SHP77 (cell line): ENCODE measurements at regions not wholly inside any gene's neighbourhood (a gene's known extent, or its start where the extent isn't known, plus 50 kb on each side); places are given as distances from the start of the nearest gene placed in this dataset.

Experiments
- DNase-seq, 2 experiments: peaks; one replicate each; lab custom pipeline; 2025; lab: John Stamatoyannopoulos, UW

DNA sequence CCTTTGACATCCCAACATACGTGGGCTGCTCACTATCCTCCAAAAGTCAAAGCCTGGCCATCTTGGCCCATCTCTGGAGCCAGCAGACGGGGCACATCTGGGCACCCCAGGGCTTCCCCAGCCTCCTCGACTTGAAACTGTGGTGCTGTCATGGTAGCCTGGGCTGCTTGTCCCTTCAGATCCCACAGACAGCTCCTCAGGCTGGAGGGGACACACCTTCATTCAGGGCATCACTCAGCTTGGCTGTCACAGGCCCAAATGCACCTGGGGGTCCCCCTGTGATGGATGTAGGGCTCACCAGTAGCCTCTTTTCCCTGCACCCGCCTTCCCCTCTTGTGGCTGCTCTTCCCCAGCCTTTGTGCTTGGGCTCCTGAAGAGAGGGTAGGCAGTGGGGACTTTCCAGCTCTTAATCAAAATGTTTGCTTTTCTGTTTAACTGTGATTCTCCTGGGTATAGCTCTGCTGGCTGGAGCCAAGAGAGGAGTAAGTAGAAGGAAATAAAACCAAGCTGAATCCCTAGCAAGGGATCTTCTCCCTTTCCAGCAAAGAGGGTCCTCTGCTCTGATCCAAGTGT, 92.3 kb downstream of the GYPC start:
- no peak for DNase-seq

DNA sequence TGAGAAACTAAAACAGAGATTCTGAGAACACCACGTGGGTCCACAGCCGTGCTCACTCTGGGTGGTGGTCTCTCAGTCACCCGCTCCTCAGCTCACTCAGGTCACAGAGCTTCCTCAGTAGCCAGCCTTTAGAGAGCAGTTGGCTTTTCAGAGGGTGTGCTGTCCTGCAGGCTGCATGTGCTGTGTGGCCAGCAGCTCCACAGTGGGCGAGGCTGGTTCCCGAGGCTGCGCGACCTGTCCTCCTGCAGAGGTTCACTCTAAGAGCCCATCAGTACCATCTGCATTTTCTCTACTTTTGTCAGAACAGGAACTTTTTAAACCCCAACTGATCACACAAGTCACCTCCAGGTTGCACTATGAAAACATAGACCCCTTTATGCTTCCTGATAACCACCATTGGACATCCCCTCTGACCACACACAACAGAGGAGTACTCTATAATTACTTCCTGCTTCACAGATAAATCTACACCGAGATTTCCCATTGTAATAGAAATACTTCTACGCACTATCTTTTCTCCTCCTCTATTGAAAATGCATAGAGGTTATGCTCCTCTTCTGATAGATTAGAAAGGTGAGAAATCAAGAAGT, 93.1 kb downstream of the GYPC start:
- DNase-seq = no peak

DNA sequence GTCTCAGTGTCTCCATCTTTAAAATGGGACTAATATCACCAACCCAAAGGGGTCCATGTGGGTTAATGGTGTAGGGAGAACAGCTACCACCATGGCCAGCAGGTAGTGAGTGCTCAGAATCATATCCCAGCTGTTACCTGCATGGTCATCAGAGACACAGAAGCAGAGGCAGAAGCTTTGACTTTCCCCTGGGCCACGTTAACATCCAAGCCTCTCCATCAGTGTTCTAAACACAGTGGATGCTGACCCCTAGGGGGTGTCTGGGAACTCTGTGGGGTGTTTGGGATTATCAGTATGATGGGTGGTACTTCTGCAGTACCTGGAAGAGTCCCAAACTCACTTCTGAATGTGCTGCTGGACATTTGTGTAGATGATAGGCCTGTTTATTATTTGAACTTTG, 93.6 kb downstream of the GYPC start:
- DNase-seq = no peak

DNA sequence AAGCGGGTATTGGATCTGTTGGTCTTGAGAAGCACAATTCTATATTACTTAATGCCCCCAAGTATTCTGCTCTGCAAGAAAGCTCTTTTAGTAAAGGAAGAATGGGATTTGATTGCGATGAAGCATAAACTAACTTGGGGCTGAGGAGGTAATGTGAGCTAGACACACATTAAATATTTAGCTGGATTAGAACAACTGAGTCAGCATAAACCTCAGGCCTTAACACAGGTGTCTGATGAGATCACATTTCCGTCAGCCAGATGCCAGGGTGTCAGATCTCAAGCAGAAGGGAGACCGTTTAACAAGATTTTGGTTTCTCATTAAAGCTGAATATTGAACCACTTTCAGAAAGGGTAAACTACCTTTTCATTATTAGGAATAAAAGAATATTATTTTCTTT, 94.5 kb downstream of the GYPC start:
- no peak for DNase-seq

DNA sequence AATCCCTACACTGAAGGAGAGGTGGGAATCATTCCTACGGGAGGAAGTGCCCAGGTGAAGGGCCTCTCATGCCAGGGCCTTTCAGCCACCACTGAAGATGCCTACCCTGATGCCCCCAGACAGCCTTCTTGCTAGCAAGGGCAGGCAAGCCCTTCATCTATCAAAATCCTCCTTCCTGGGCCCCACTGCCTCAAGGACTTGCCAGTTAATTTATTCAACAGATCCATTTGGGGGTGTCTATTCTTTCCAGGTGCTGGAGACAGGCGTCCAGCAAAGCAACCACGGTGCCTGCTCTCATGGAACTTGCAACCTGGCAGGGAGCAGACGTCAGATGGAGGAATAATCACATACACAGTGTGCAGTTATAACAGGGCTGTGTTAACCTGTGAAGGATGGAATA, 95.5 kb downstream of the GYPC start:
- no peak for DNase-seq

DNA sequence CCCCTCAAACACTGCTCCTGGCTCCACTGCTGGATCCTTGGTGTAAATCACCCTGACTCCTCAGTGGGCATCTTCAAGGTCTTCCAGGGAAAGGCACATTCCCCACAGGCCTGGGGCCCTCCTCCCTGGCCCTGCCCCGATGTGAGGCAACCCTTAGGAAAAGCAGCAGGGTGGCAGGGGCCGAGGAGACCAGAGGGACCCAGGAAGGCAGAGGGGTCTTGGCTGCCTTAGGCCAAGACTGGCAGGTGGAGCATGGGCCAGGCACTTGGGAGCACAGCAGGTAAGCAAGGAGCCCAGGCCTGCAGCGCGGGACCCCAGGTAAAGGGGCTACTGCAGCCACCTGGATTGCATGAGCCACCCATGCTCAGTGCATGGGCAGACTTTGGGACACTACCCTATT, 96.9 kb downstream of the GYPC start:
- no peak for DNase-seq

DNA sequence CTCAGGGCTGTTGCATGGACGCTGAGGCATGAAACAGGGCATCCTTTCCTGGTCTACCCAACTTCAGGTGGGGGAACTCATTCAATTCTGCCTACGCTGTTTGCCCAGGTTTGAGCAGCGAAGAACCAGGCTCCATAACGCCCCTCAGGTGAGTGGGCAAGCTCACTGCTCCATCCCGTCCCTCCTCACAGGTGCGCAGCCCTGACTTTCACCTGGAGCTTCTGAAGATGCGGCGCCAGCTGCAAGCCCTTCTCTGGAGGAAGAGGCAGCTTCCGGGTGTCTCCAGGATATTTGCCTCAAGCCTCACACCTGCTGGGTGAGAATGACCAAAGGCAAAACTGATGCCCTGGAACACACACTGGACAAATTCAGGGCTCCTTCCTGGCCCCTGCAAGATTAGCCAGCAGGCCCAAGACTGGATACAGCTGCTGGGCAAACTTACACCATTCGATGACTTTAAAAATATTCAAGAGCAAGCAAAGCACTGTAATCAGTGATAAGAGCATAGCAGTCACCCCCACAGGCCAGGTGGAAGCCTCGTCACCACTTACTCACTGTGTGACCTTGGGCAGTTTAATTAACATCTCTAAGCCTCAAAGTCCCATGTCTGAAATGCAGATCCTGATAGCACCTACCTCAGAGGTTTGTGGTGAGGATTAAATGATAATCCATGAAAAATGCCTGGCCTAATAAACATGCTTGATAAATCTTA, 97.7 kb downstream of the GYPC start:
- DNase-seq = no peak

DNA sequence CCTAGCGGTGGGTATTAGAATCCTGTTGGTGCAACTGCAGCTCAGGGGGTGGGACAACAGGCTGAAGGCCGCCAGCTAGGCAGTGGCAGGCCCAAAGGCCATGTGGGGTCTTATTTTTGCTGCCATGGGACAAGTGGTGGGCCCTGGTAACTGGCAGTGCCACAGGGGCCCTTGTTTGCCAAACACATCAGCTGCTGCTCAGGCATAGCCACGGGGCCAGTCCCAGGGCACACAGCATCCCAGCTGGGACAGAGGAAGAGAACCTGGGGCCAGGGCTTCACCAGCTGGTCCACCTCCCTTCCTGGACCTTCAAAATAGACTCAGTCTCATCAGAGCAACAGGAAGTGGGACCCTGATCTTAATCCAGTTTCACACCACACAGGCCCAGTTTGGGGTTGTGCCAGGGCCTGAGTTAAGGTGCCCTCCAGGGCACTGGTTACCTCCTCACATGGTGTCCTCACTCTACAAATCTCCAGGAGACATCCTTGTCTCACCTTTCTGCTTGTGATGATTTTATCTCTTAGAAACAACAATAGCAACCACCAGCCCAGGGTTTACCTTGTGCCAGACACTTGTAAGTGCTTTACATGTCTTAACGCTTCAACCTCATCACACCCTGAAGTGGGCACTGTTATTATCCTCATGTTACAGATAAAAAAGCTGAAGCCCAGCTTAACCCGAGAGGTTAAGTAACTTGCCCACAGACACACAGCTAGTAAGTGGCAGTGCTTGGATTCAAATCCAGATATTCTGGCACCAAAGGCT, 98.5 kb downstream of the GYPC start:
- no peak for DNase-seq

DNA sequence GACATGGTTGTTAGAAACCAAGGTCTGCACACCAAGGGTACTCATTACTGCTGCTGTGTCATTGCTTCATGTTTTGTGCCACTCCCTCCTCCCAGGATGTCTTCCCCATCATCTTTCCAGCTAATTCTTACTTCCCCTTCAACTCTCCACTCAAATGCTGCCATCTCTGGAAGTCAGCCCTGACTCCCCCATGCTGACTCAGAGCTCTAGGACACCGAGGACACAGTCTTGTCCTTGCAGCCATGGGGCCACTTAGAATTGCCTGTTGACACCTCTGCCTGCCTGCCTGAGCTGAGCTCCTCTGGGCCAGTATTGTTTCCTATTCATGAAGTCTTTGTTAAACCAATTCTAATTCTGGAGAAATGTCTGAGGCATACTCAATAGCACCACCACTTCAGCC, 100.2 kb downstream of the GYPC start:
- no peak for DNase-seq

DNA sequence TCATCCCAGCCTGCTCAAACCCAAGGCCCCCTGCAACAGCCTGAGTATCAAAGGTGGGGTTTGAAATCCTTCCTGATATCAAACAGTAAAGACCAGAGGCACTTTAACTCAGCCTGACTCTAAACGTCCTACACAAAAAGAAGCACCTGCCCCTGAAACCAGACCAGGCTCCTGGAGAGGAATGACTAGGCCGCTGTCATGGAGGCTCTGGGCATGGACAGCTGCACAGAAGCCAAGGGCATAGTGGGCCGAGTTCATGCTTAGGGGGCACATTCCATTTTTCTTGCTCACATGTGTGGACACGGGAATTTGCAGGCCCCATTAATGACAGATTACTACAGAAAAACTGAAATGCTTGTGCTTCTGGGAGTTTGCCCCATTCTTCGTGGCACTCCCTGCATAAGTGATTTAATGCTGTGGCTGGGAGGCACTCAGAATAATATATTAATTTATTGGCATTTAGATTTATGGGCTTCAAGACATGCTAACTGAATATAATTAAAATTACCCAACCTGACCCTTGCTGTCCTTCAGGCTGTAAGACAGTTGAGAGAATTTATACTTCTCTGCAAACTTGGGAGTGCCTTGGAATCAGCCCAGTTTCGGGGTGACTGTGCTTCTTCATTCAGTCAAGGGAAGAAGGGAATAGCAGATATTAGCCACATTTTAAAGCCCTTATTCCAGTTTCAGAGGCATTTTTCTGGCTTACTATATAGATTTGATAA, 105.5 kb downstream of the GYPC start:
- DNase-seq = no peak

DNA sequence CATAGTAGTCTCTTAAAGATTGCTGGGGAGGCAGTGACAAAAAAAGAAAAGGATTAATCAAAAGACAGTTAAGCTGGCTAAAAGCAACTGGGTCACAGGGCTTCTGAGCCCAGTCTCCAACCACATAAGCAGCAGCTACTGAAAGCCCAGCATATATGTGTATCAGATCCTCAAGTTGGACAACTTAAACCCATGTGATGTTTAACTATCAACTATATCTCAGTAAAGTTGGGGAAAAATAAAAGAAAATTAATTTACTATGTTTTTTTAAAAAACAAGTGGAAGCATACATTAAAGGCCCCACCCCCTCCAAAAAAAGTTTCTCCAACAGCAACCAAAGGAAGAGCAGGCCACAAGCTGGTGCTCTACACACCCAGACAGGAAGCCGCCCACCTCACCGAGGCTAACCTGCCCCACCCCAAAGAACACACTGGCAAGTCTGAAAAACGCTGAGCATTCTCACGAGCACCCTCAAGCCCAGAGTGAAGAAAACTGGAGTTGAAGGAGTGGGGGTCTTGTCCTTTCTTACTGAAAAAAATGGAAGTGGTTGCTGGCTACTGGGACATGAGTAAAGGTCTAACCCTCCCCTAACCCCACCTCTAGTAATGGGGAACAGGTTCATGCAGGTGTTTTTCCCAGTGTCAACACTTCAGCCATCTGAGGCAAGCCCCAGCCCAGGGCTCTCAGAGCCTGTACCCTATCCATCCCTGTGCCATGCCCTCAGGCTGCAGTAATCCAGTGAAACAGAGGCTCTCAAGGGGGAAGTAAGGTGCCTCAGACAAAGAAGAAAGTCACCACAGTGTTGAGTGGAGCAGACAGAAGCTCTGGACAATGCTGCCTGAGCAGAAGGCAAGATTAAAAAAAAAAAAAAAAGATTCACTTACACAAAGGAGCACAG, 106.3 kb downstream of the GYPC start:
- DNase-seq = no peak

DNA sequence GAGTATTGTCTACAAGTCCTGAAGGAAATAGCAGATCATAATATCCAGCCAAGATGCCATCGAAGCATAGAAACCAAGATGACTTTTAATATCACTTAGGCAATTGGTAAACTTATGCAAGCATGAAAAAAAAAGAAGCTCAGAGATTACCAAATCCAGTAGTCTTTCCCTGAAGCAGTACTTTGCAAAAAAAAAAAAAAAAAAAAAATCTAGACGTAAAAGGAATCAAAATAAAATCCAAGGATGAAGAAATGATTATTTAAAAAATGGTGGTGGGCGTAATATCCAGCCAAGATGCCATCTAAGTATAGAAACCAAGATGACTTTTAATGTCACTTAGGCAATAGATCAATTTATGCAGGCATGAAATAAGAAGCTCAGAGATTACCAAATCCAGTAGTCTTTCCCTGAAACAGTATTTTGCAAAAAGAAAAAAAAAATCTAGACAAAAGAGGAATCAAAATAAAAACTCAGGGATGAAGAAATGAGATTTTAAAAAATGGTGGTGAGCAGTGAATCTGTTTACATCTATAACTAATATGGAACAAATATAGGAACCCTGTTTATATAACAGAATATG, 108.8 kb downstream of the GYPC start:
- no peak for DNase-seq

DNA sequence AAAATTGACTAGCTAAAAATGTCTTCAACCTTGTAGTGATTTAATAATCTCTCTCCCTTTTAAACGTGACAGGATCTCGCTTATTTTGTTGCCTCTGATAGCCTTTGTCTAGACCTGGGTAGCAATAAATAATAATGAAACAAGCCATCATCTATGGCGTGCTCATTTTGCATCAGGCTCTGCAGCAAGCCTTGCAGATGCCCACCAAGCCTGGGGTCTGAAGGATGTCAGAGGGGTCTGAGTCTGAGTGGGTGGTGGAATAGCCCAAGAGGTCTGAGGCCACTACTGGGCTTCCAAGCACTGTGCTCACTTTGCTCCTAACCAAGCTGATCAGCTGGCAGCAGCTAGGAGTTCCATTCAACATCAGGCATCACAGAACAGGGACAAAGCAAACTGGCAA, 109.4 kb downstream of the GYPC start:
- no peak for DNase-seq

DNA sequence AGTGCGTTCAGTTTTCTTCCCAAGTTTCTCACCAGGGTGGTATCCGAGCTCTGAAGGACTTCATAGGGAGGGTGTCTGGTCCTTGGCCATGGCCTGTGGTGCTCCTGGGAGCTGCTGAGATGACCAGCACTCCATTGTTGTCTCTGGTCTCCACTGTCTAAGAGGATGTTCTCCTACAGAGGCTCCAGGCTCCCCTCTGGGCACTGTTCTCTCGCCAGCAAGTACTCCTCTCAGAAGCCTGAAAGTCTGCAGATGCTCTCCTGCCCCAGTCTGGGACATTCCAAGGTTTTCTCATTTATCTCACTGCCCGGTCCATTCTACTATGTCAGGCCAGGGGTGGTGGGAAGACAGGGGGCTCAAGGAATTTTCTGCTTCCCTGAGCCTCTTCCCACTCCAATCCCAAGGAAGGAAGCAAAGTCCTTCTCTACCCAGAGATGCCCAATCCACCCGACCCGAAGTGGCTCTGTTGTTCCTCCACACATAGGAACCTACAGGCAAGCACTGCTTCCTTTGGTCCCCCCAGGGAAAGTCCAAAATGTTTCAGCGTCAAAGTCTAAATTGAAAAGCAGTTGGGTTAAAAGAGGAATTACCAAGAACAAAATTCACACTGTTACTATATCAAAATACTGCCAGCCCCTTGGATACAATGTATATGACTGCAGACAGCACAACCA, 110.5 kb downstream of the GYPC start:
- no peak for DNase-seq

DNA sequence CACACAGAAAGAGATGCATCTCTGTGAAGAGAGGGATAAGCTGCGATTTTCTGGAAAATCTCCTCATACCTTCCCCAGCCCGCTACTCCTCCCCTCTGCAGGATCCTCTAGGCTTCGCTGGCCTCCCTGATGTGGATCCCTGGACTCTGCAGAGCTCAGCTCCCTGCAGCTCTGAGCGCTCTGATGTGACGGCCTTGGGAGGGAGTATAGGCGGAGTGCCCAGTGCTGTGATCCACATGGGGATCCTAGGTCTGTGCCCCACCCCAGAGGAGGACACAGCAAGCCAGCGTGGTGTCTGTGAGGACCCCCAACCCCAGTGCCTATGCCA, 111.0 kb downstream of the GYPC start:
- DNase-seq = no peak

DNA sequence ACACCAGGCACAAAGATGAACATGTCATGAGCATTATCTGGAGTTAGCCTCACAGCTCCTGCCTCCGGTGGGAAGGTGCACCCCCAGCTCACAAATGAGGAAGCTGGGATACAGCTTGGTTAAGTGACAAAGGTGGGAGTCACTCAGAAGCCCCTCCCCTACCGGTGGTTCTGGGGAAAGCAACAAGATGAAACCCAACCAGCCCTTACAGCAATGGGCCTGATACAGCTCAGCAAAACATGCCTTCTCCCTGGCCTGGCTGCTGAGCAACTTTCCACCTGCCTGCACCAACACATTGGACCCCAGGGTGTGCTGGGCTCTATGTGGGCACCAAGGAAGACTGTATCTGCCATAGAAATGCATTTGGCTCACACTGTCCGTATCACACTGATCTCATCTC, 113.2 kb downstream of the GYPC start:
- no peak for DNase-seq

DNA sequence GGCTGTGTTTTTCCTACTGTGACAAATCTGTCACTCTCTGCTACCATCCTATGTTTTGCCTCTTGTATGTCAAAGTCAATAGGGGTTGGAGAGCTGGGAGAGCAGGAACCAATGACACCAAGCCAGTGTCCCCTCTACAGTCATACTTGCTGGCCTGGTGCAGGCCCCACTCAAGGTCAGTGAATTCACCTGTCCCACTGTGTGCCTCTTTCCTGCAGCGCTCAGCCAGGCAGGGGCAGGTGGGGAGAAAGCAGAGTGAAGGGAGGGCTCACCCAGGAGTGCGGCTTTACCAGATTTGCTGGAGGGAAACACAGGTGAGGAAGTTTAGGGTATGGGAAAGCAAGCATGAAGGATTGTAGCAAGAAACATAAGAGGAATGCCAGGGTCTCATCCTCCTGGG, 114.5 kb downstream of the GYPC start:
- DNase-seq = no peak

DNA sequence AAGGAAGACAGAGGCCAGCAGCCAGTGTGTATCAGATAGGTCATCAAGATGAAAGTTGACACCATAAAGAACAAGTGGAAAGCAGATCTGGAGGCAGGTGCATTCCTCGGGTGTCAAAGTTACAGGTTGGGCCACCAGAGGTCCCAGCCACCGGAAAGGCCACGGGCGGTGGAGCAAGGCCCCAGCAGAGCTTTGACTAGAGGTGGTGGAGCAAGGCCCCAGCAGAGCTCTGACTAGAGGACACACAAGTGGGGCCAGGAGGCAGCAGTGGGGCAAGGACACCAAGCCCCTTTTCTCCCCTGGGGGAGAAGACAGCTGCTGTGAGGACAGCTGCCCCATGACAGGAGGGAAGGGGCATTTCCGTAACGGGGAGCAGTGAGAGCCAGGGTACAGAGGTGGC, 115.1 kb downstream of the GYPC start:
- no peak for DNase-seq

DNA sequence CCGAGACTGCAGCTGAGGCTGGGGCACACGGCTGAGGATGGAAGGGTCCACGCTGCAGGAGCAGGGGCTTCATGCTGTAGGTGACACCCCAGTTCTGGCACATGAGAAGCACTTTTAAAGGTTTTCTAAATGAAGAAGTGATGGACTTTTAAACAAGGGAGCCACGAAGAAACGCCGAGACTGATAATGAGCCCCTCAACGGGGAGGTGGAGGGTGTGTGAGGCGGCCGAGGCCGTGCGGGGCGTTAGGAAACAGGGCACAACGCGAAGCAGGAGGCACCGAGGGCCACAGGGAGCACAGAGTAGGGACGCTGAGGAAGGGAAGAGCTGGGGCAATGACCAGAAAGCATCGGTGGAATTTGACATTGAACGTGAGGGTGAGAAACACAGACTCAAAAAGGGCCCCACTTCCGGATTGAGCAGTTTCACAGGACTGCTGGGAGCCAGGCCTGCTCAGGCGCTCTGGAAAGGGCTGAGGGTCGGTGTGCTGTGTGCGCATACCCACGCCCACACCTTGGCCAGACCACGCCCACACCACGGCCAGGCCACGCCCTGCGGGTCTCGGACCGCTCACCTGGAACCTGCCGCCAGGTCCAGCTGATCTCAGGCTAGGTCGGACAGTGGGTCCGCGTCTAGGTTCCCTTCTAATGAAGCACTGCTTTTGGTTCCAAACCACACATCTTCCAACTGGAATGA, 115.7 kb downstream of the GYPC start:
- DNase-seq = no peak

DNA sequence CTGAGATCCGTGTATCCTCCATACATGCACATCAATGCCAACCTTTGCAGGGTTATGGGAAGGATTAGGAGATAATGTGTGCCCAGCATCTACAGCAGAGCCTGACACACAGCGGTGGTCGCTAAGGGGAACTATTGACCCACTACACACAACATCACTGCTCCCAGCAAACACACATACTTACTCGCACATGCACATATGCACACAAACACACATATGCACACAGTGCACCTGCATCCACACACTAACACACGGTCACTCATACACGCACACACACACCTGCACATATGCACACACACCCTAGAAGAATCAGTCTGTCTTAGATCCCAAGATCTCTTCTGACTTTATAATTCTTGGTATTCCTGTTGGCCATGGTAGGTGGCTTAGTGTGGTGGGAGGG, 118.3 kb downstream of the GYPC start:
- no peak for DNase-seq
